GM12891 (cell line): ENCODE measurements at regions not wholly inside any gene's neighbourhood (a gene's known extent, or its start where the extent isn't known, plus 50 kb on each side); places are given as distances from the start of the nearest gene placed in this dataset.

Experiments
- DNase-seq: peaks from one replicate; pipeline ENCODE4 v3.0.0; 2011; ENCODE audit warnings: low spot score; ENCODE audit not compliant: insufficient read length
- FAIRE-seq: peaks from 2 replicates; lab custom pipeline; 2011; peaks lifted over from hg19 to GRCh38; lab: Jason Lieb, UNC
- PAX5 ChIP-seq: IDR thresholded peaks from 2 replicates; pipeline ENCODE4 v1.6.1; 2011; ENCODE audit warnings: low read length, moderate library complexity, mild to moderate bottlenecking; ENCODE audit not compliant: insufficient read depth, severe bottlenecking
- POLR2A ChIP-seq: IDR thresholded peaks from 2 replicates; pipeline ENCODE4 v1.6.1; 2011; ENCODE audit warnings: low read depth, low read length, control low read depth
- POLR2AphosphoS5 ChIP-seq: IDR thresholded peaks from 2 replicates; pipeline ENCODE4 v1.6.1; 2011; ENCODE audit warnings: low read depth, low read length, control low read depth
- POU2F2 ChIP-seq: IDR thresholded peaks from 2 replicates; pipeline ENCODE4 v1.6.1; 2011; ENCODE audit warnings: low read depth, mild to moderate bottlenecking, control low read depth, low read length, moderate library complexity
- SPI1 ChIP-seq: IDR thresholded peaks from 2 replicates; pipeline ENCODE4 v1.6.1; 2011; ENCODE audit warnings: low read depth, low read length, control low read depth
- TAF1 ChIP-seq: IDR thresholded peaks from 2 replicates; pipeline ENCODE4 v1.6.1; 2011; ENCODE audit warnings: low read depth, low read length, control low read depth

GRCh38 chr3:104269771-104270170 is 1096.9 kb upstream of the ALCAM start:
- DNase-seq (no peak), FAIRE-seq (no peak)
- TF ChIP-seq PAX5: no peak
- TF ChIP-seq TAF1: no peak
- no peak for TF ChIP-seq POU2F2
- no peak for TF ChIP-seq POLR2AphosphoS5
- TF ChIP-seq SPI1: no peak
- TF ChIP-seq POLR2A: no peak

DNA sequence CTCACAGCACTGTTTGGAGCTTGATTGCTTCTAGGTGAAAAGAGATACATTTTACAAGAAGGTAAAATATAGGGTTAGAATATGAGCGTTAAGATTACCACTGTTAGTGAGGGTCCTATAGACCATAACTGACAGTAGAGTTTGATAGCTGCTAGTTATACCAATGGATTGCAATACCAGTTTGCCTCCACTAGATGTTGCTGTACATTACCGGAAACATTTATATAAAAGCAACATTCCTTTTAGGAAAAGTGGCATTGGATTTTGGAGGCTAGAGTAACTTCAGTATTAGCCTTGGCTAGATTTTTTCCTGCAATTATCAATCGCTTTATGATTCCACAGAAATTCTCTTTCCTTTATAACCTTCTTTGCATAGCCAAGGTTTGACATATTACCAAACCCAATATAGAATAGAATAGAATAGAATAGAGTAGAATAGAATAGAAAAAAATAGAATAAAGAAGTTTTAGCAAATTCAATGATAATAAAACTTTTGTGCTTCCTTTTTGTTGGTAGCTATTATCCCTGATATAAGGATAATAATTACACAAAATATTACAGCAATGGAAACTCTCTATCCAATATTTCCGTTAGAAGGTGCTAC is 1093.6 kb upstream of the ALCAM start:
- TF ChIP-seq POLR2AphosphoS5 (no peak), POLR2A (no peak)
- peak; percentile 86 for FAIRE-seq
- DNase-seq: no peak

DNA sequence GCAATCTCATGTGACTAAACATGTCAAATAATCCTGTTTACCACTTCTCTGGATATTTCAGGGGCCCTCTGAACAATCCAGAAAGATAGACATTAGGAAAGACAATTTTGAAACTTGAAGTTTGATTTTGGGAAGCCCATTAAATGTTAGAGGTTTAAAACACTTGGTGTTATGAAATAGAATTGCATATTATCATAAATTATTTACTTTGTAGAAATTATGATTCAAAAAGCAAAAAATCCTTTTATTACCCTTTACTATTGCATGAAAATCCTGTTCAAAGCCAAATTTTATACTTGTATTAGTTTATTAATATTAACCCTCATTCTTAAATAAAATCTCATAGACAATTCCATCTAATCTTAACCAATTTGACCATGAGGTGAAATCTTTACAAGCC is 1091.5 kb upstream of the ALCAM start:
- no peak for DNase-seq
- FAIRE-seq: no peak
- no peak for TF ChIP-seq POLR2AphosphoS5
- no peak for TF ChIP-seq POU2F2
- no peak for TF ChIP-seq PAX5

GRCh38 chr3:104279617-104280016 is 1087.1 kb upstream of the ALCAM start:
- no peak for DNase-seq
- no peak for TF ChIP-seq POLR2A
- TF ChIP-seq POLR2AphosphoS5: no peak
- TF ChIP-seq SPI1: no peak
- no peak for TF ChIP-seq TAF1
- no peak for TF ChIP-seq PAX5
- TF ChIP-seq POU2F2: no peak
- no peak for FAIRE-seq

DNA sequence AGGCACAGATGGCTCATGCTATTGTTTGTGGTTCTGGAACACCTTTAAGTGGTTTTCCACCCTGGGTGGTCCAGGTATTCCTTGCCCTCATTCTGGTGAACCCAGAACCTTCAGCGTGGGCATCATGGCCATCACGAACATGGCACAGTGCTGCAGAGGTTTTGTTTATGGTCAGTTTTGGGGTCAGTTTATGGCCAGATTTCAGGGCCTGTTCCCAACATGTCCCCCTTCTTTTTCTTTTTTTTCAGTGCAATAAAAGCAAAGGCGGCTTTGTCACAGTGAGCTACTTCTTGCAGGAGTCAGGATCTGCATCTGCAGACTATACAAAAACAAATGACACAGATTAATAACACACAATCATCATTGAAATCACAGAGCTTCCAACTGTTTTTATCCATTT is 1085.0 kb upstream of the ALCAM start:
- DNase-seq (no peak), FAIRE-seq (no peak)
- TF ChIP-seq POLR2AphosphoS5 (no peak), SPI1 (no peak), TAF1 (no peak), PAX5 (no peak), POU2F2 (no peak), POLR2A (no peak)

- FAIRE-seq (no peak), DNase-seq (no peak)
- TF ChIP-seq POLR2A (no peak), POU2F2 (no peak), PAX5 (no peak), TAF1 (no peak), SPI1 (no peak), POLR2AphosphoS5 (no peak)
Measured at GRCh38 chr3:104286645-104287044, 1080.1 kb upstream of the ALCAM start.

DNA sequence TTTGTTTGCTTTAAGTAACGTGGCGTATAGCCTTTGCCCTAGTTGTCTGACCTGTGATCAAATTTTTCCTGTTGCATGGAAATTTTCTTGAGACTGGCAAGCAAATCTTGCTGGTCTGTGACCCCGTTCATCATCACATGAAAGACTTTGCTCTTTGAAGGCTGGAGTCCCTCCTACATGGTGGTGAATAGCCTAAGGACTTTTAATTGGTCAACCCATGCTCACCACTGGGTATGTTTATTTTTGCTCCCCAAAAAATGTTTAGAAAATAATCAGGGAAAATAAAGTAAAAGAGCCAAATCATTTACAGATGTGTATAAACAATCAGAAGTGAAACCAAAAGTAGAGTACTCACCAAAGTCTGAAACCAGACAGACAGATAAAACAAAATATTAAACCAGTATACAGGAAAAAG is 1075.3 kb upstream of the ALCAM start:
- TF ChIP-seq POU2F2 (no peak), SPI1 (no peak), PAX5 (no peak), TAF1 (no peak), POLR2A (no peak), POLR2AphosphoS5 (no peak)

GRCh38 chr3:104291878-104292277 is 1074.8 kb upstream of the ALCAM start:
- DNase-seq (no peak), FAIRE-seq (no peak)
- TF ChIP-seq PAX5 (no peak), SPI1 (no peak), POLR2AphosphoS5 (no peak), TAF1 (no peak), POLR2A (no peak), POU2F2 (no peak)

More for the DNA sequence above, 1075.3 kb upstream of the ALCAM start:
- DNase-seq (no peak), FAIRE-seq (no peak)

- FAIRE-seq: no peak
- no peak for TF ChIP-seq PAX5
Measured at GRCh38 chr3:104297617-104298016, 1069.1 kb upstream of the ALCAM start.

DNA sequence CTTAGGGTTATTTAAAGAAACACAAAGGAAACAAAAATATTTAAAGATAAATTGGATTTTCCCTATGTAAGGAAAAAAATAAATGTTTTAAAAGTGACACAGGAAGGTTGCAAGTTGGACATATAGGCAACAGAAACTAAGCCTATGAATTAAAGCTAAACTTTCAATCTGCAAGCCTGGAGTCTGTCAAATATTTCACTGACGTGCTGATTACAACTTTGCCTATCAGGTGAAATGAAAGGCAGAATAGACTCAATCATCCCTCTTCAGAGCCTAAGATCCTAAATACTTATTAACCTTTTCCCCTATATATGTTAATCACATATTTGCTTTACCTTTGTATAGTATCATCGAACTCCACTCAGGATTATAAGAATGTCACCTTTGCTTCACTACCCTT is 1068.0 kb upstream of the ALCAM start:
- TF ChIP-seq POU2F2 (no peak), POLR2A (no peak)
- FAIRE-seq (no peak), DNase-seq (no peak)

More at GRCh38 chr3:104297617-104298016, 1069.1 kb upstream of the ALCAM start:
- no peak for DNase-seq
